PC-3 (cell line): ENCODE measurements at regions not wholly inside any gene's neighbourhood (a gene's known extent, or its start where the extent isn't known, plus 50 kb on each side); places are given as distances from the start of the nearest gene placed in this dataset.

Source experiments
- CTCF ChIP-seq: fragments of 300-600 bp; sonication (generic); conservative IDR thresholded peaks from 2 replicates; pipeline ENCODE4 v1.5.1; 2017; ENCODE audit warnings: antibody characterized with exemption, low read depth, mild to moderate bottlenecking, low read length
- EZH2phosphoT487 ChIP-seq: fragments of 300-600 bp; sonication (generic); IDR thresholded peaks from 2 replicates; pipeline ENCODE4 v1.6.1; 2018; ENCODE audit warnings: mild to moderate bottlenecking, antibody characterized with exemption, low read length, borderline replicate concordance

DNA sequence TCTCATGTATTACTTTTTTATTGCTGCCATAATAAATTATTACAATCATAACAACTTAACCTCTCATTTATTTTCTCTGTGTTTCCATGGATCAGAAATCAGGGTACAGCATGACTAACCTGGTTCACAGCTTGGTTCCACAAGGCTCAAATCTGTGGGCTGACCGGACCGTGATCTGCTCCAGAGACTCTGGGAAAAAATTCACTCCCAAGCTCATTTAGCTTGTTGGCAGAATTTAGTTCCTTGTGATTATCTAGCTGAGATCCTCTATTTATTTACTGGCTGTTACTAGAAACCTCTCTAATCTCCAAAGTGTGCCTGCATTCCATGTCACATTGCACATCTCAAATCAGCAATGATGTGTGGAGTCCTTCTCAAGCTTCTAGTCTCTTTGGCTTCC lies 386.6 kb downstream of the DIPK2A start:
- TF ChIP-seq EZH2phosphoT487 (no peak), CTCF (no peak)
